CD4-positive, alpha-beta T cell treated with Interleukin-17A for 1 hour (primary cell): ENCODE measurements at regions not wholly inside any gene's neighbourhood (a gene's known extent, or its start where the extent isn't known, plus 50 kb on each side); places are given as distances from the start of the nearest gene placed in this dataset.
A peak's percentile ranks its signal among the peaks of the same experiment; 100 is the strongest.

Source experiments
- DNase-seq: peaks from one replicate; pipeline ENCODE4 v3.0.0-alpha.2; 2020

GRCh38 chr9:109953300-109953699 is 173.3 kb downstream of the PALM2AKAP2 start:
- no peak for DNase-seq

- no peak for DNase-seq
Observed at GRCh38 chr9:109953813-109954497, 174.0 kb downstream of the PALM2AKAP2 start.

- no peak for DNase-seq
Observed at GRCh38 chr9:109956717-109957440, 176.9 kb downstream of the PALM2AKAP2 start.

GRCh38 chr9:109959679-109960078 is 179.7 kb downstream of the PALM2AKAP2 start:
- DNase-seq = no peak

GRCh38 chr9:109961626-109962025 is 181.6 kb downstream of the PALM2AKAP2 start:
- DNase-seq = no peak

- DNase-seq = no peak
Observed at GRCh38 chr9:109962215-109962614, 182.2 kb downstream of the PALM2AKAP2 start.

- no peak for DNase-seq
Observed at GRCh38 chr9:109963079-109963478, 183.1 kb downstream of the PALM2AKAP2 start.

- no peak for DNase-seq
Observed at GRCh38 chr9:109966643-109967368, 186.8 kb downstream of the PALM2AKAP2 start.

- DNase-seq = peak; percentile 54
Observed at GRCh38 chr9:109967651-109968642, 187.9 kb downstream of the PALM2AKAP2 start.

GRCh38 chr9:109969011-109969410 is 189.0 kb downstream of the PALM2AKAP2 start:
- no peak for DNase-seq

- DNase-seq = no peak
Observed at GRCh38 chr9:109969573-109970237, 189.7 kb downstream of the PALM2AKAP2 start.

GRCh38 chr9:109971226-109971625 is 191.2 kb downstream of the PALM2AKAP2 start:
- DNase-seq = no peak

- DNase-seq = peak; percentile 27
Observed at GRCh38 chr9:109972026-109972882, 192.3 kb downstream of the PALM2AKAP2 start.

- no peak for DNase-seq
Observed at GRCh38 chr9:109973336-109973735, 193.3 kb downstream of the PALM2AKAP2 start.

GRCh38 chr9:109974143-109974917 is 194.3 kb downstream of the PALM2AKAP2 start:
- peak; percentile 39 for DNase-seq

- DNase-seq = no peak
Observed at GRCh38 chr9:109974918-109975276, 194.9 kb downstream of the PALM2AKAP2 start.

- no peak for DNase-seq
Observed at GRCh38 chr9:109975574-109976295, 195.7 kb downstream of the PALM2AKAP2 start.

- DNase-seq = no peak
Observed at GRCh38 chr9:109976303-109976702, 196.3 kb downstream of the PALM2AKAP2 start.

- no peak for DNase-seq
Observed at GRCh38 chr9:109977521-109977920, 197.5 kb downstream of the PALM2AKAP2 start.
